ENCODE measurements at regions not wholly inside any gene's neighbourhood (a gene's known extent, or its start where the extent isn't known, plus 50 kb on each side); places are given as distances from the start of the nearest gene placed in this dataset.

DNA sequence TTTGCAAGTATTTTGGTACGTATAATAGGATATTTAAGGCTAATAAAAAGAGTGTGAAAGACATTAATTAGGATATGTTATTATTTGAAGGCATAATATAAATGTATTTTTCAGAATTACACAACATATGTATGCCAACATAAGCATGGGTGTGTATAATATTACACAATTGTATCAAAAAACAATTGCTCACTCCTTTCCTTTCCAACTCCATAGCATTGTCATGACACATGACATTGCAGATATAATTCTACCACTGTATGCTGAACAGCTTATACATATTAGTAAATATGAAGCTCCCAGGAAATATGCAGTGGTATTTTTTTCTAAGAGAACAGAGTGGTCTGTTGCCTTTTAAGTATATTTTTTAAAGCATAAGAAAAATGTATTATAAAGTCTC, 593.1 kb downstream of the TMX3 start:
- no peak for DNase-seq (ENCODE audit: low read depth in 2 of 2)

DNA sequence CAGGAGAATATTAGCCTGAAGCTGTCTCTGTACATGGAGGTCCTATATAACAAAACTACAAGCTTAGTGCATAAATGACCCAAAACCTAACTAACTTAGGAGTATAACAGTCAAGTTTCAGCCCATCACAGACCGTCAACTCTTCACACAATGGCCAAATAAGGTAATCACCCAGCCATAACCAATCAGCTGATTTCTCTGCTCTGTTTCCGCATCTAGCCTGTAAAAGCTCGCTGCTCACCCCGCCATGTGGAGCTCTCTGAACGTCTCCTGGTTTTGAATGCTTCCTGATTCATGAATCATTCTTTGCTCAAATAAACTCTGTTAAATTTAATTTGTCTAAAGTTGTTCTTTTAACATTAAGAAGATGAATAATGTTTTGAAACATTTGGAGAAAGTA, 593.6 kb downstream of the TMX3 start:
- no peak for DNase-seq (ENCODE audit: low read depth in 2 of 2)

DNA sequence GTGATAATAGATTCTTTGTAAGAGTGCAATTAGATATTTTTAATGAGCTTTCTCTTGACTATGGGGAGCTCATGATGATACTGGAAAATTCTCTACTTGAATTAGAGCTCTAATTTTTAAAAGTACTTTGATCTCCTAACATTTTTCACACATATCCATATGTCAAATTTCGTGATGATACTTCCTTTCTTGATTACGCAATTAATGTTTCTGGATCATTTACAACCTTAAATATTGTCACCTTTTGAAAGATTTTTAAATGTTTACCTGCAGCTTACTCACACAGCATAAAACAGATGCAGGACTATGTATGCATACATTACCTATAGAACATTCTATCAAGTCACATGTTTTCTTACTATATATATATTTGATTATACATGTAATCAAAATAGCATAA, 598.5 kb upstream of the DSEL start:
- DNase-seq (ENCODE audit: low read depth in 2 of 2), result no peak

DNA sequence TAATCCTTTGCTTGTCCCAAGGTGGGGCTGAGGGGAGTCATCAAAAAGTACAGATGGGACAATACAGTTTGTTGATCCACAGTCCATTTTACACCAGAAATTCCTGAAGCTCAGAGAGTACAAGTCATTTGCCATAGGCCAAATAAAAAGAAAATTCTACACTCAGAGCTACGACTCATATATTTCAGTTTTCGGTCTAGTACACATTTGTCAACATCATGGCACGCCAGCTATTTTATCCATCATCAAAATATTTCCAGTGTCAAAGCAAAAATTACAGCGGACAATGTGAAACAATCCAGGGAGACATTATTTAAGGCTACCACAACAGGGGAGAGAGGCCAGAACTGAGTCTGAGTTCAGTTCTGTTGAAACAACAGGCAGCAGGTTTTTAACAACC, 587.5 kb upstream of the DSEL start:
- no peak for DNase-seq (ENCODE audit: low read depth in 2 of 2)

DNA sequence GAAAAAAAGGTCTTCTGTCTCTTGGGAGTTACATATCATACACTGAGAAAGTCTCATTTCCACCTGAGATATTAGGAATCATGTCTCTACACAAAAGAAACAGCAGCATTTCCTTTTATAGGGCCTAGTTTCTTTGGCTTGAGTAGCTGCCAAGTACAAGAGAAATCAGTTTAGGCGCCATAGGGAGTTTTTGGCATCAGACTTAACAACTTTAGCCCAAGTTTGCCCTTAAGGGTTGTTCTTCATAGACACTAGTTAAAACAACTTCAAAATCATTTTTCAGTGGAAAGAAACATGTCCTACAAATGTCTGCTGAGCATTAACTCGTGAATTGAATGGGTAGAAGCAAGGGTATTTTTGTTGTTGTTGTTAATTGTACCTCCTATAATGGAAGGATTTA, 587.0 kb upstream of the DSEL start:
- no peak for DNase-seq (ENCODE audit: low read depth in 2 of 2)

DNA sequence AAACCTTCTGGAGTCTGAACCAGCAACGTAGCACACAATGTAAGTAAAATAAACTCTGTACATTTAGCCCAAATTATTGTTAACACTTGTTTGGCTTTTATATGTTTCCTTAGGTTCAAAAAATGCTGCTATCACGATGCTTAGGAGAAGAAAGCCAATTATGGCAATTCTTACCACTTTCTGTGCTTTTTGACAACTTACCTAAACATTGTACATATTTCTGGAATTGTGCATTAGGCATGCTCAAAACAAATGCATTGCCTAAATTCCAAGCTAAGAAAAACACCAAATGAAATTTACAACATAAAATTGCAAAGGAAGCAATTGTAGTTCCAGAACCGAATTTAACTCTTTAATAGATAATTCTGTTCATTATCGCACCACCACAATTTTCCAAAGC, 585.6 kb upstream of the DSEL start:
- DNase-seq (ENCODE audit: low read depth in 2 of 2), result no peak

DNA sequence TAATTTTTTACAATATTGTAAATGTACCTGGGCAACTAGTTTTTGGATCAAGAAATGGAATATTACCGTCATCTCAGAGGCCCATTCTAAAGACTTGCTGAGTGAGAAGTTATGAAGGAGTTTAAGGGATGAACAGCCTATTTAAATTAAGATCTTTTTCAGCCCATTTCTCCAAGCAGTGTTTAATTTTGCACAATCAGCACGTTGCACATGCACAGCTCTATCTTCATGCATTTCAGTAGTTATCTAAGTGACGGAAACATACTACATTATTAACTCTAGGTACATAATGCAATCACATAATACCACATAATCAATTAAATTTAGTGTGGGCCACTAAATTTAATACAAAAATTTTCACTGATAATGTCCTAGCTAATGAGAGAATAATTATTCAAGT, 582.1 kb upstream of the DSEL start:
- no peak for DNase-seq (ENCODE audit: low read depth in 2 of 2)

DNA sequence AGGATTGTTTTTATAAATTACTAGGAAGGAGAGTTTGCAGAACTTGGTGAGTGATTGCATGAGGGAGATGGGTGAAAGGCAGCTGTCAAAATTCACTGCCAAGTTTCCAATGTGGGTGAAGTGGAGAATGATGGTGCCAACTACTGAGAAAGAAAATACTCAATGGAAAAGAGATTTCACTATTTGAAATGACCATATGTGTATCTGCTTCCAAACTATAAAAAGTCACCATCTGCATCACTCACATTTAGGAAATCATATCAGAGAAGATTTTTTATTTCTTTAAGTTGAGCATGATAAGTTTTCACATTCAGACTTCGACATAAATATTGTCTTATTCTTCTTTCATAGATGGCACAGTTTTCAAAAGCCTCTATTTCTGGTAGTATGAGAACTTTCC, 570.0 kb upstream of the DSEL start:
- DNase-seq (ENCODE audit: low read depth in 2 of 2), result no peak

DNA sequence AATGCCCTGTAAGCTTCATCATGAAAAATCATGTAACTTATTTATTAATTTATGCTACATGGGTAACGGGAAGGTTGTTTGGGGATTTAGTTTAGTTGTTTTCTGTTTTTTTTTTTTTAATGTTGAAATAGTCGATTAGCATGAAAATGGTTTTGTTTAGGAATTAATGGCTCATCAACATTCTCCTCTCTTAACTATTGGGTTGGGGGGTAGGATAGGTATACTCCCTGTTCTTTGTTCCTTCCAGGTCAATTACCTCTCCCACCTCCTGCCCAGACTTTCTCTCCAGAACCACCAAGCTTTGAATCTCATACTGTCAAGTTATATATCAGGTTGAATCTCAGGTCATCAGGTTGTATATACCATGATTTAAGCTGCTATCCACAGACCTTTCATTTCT, 568.7 kb upstream of the DSEL start:
- no peak for DNase-seq (ENCODE audit: low read depth in 2 of 2)

DNA sequence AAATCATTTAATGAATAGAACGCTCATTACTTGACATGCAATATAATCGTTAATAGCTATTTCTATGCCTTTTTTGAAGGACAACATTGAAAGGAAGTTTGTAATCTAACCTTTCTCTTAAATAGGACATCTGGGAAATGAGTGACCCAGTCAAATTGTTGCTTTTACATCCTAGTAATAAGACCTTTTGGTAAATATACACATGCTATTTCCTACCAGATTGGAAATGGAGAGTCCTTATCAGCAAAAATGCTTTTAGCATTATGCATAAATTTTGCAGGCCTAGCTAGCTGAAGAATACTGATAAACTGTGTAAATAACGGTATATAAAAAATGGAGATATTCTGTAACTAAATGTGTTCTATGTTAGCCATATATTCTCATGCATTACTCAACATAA, 567.3 kb upstream of the DSEL start:
- DNase-seq (ENCODE audit: low read depth in 2 of 2), result no peak

DNA sequence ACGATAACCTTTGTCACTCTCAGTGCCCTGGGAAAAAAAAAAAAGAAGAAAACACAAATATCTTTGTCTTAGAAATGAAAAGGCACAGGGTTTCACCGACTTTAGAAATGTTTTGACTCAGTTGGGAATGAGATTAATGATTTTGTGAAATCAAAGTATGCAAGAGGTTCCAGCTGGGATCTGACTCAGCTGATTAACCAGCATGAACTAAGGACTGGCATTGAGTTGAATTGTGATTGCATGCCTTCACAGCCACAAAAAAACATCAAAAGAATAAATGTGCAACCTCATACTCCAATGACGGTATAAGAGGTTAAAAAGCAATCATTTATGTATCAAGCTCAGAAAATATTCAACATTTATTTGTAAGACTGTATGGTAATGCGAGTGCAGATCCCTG, 566.6 kb upstream of the DSEL start:
- no peak for DNase-seq (ENCODE audit: low read depth in 2 of 2)

DNA sequence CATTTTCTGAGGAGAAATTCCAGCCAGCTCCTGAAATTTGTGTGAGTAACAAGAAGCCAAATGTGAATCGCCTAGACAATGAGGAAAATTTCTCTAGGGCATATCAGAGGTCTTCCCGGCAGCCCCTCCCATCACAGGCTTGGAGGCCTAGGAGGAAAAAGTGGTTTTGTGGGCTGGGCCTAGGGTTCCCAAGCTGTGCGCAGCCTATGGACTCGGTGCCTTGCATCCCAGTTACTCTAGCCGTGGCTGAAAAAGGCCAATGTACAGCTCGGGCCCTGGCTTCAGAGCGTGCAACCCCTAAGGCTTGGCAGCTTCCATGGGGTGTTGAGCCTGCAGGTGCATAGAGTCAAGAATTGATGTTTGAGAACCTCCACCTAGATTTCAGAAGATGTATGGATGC, 556.2 kb upstream of the DSEL start:
- DNase-seq (ENCODE audit: low read depth in 2 of 2), result no peak

DNA sequence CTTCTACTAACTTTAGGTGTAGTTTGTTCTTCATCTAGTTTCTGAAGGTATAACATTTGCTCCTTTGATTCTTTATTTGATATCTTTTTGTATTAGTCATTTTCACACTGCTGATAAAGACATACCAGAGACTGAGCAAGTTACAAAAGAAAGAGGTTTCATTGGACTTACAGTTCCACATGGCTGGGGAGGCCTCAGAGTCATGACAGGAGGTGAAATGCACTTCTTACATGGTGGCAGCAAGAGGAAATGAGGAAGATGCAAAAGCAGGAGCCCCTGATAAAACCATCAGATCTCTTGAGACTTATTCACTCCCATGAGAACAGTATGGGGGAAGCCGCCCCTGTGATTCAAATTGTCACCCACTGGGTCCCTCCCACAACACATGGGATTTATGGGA, 544.4 kb upstream of the DSEL start:
- DNase-seq (ENCODE audit: low read depth in 2 of 2), result no peak

DNA sequence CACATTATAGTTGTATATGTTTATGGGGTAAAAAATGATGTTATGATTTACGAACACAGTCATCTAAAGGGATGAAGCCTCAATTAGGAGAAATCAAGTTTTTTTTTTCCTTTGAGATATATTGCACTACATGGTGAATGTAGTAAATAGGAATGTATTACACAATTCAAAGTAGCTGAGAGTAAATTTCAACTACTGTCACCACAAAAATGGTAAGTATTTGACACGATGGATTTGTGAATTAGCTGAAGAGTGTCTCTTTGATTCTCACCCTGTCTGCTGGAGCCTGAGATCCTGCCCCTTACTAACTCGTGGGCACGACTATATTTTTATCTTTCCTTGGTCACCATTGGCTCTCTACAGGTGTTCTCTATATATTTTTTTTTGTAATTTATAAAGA, 540.4 kb upstream of the DSEL start:
- no peak for DNase-seq (ENCODE audit: low read depth in 2 of 2)

DNA sequence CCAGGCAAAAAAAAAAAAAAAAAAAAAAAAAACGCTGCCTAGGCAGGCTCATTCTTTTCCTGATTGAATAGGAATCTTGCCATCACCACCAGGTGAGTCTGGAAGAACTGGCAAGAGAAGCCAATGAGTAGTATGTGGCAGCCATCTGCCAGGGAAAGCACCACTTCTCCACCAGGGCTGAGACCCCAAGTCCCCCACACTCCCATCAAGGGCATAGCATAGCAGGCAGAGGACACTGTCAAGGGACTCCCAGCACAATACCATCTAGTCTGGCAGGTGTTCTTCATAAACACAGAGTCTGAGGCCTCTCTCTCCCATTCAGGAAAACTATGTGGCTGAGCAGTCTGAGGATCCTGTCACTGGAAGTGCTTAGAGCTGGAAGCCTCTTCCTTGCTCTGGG, 538.1 kb upstream of the DSEL start:
- no peak for DNase-seq (ENCODE audit: low read depth in 2 of 2)

DNA sequence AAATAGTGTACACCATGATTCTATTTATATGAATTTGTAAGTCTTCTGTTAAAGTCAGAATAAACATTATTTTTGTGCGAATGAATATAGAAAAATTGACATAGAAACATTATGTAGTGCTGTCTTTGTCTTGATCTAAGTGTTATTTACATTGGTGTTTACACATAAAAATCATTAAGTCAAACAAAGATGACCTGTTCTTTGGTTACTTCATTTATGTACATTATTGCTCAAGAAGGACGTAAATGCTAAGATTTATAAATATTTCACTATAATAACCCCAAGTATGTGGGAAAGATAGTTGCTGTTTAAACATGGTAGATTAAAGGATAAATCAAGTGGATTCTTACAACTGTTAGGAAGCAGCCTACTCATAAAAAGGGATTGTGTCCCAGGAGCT, 536.8 kb upstream of the DSEL start:
- no peak for DNase-seq (ENCODE audit: low read depth in 2 of 2)

DNA sequence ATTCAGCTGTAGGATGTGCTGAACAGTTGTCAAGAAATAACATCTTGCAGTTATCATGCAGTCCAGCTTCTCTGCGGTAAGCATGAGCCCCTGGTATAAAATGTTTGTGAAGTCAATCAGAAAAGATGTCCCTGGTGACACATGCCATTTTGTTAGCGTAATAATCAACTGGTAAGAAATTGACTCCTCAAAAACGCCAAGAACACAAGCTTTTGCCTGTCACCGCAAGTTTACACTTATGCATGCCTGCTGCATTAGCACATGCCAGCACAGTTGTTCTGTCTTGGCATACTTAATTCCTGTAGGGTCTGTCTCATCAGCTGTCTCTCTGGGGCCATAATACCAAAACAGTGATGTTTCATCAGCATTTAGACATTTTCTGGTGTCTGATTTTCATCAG, 524.8 kb upstream of the DSEL start:
- DNase-seq (ENCODE audit: low read depth in 2 of 2), result no peak

DNA sequence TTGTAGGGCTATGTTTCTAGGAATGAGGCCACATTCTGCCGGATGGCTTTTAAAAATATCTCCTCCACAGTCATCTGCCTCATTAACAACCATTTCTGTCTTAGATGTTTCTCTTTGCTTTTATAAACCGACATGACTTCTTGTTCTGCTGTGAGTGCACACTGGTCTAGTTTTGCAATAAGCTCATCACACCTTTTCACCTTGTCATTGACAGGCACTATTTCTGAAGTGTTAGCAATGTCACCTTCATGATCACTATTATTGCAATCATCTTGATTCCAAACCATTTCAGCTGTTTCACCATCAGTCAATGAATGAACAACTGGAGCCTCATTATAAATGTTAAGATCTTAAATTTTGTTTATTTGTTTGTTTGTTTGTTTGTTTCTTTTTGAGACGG, 523.7 kb upstream of the DSEL start:
- no peak for DNase-seq (ENCODE audit: low read depth in 2 of 2)

DNA sequence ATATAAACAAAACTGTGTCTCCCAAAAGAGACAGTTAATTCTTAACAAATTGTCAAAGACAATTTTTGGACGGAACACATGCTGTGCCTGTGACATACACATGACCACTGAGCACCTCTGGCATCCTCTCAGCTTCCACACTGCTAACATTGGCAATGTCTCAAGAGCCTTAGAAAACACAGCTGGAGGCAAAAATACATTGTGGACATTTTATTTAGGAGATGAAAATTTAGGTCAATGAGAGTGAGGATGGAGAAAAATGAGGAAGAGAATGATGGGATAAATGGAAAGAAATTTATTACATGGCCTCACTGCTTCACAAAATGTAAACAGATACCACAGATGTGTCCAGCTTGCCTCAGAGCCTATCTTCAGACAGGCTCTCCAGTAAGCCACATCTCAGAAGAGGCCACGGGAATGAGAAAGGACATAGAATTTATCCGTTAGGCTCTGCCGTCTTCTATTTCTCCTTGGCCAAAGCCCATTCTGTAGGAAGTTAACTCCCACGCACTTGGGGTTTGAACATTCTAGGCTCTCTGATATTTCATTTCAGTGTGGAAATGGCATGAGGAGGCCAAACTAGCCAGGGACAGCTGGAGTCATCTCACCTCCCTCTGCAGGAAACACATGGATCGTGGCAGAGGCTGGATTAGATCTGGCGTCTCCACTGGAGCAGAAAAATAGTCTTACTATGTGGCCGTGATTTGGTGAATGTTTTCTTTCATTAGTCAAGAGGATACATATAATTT, 519.4 kb upstream of the DSEL start:
- no peak for DNase-seq (ENCODE audit: low read depth in 2 of 2)

DNA sequence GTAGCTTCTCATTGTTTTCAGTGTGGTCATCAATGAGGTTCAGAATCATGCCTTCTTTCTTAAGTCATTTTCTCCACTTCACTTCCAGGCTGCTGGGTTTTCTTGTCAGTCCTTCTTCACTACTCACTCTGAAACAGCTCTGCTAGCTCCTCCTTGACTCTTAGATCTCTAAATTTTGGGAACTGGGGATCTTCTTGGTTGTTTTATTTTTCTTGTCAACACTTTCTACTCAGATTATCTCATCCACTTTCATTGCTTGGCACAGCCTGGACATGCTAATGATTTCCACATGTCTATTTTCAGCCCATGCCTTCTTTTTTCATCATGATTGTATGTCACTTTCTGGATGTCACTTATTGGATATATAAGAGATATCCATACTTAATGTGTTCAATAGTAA, 517.8 kb upstream of the DSEL start:
- no peak for DNase-seq (ENCODE audit: low read depth in 2 of 2)

DNA sequence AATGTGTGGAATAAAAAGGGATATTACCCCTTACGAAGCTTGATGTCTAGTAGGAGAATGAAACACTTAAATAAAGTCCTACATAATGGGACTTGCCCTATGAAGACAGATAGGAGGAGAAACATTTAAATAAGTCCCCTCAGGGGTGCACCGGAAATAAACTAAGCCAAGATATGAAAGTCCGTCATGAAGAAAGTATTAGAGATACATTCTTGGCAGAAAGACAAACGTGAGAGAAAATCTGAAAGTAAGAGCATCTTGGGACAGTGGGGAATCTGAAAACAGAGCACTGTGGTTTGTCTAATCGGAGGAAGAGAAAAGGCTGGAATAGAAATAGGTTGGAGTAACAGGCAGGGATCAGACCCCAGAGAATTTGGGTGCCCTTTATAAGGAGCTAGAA, 516.9 kb upstream of the DSEL start:
- no peak for DNase-seq (ENCODE audit: low read depth in 2 of 2)

DNA sequence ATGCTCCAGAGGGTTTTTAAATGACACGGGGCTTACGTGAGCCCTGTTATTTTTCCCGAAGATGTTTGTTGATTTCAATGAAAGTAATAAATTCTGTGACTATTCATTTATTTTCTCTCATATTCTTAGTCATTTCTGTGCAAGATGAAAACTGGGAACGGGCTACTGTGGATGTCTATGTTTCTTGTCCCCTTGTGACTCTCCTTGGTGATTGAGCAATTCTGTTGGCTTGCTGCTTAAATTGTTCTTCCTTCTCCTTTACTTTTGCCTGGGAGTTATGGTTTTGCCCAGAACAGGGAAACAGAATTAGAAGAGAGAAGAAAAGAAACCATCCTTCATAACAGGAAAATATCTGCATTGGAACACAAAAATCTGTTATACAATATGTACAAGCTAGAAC, 508.2 kb upstream of the DSEL start:
- no peak for DNase-seq (ENCODE audit: low read depth in 2 of 2)

DNA sequence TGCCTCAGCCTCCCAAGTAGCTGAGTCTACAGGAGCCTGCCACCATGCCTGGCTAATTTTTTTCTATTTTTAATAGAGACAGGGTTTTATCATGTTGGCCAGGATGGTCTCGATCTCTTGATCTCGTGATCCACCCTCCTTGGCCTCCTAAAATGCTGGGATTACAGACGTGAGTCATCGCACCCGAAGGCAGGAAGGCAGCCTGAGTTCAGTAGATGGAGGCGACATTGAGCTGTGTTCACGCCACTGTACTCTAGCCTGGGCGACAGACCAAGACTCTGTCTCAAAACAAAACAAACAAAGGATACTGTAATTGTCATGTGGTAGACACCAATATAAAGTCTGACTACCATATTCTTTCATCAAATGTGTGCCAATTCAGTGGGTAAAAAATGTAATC, 500.9 kb upstream of the DSEL start:
- DNase-seq (ENCODE audit: low read depth in 2 of 2), result no peak

DNA sequence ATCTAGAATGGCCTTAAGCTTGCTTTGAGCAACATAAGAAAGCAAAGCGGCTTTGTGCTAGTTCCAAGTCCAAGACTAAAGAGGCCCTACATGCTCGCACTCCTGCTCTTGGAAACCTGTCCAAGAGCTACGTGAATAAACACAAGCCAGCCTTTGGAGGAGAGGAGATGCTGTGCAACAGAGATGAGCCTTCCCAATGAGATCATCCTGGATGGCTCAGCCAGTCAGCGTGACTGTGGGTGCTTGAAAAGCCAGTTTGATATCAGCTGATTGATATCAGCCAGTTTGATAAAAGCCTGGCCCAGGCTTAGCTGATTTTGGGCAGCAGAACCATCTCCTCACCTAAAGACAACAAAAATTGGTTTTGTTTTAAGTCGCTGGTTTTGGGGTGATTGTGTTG, 481.0 kb upstream of the DSEL start:
- DNase-seq (ENCODE audit: low read depth in 2 of 2), result no peak

DNA sequence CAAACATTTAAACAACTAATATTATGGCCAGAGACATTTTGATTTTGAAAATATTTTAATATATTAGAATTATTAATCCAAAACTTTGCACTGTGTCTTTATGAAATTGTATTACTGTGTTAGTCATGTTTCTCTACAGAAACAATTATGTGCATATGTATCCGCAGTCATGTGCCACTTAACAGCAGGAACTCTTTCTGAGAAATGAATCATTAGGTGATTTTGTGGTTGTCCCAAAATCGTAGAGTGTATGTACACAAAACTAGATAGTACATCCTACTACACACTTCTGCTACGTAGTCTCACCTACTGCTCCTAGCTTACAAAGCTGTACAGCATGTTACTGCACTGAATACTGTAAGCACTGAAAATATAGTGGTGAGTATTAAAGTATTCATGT, 479.2 kb upstream of the DSEL start:
- DNase-seq (ENCODE audit: low read depth in 2 of 2), result no peak

Data from stimulated activated CD8-positive, alpha-beta memory T cell treated with anti-CD3 and anti-CD28 coated beads, Interleukin-15, amount 100 ng/mL, for 48 hours (primary cell).